SK-MEL-5 (cell line): ENCODE measurements at regions not wholly inside any gene's neighbourhood (a gene's known extent, or its start where the extent isn't known, plus 50 kb on each side); places are given as distances from the start of the nearest gene placed in this dataset.

Source experiments
- DNase-seq: peaks from one replicate; pipeline ENCODE4 v3.0.0-alpha.2; 2016; ENCODE audit warnings: low read depth, low spot score
- in situ Hi-C: cut with HindIII; loops from 2 replicates; pipeline ENCODE4 v1.10.0; 2016; ENCODE audit warnings: low sequenced_read_pairs, high pct_unique_total_duplicates, low pct_unique_long_range_greater_than_20kb

DNA sequence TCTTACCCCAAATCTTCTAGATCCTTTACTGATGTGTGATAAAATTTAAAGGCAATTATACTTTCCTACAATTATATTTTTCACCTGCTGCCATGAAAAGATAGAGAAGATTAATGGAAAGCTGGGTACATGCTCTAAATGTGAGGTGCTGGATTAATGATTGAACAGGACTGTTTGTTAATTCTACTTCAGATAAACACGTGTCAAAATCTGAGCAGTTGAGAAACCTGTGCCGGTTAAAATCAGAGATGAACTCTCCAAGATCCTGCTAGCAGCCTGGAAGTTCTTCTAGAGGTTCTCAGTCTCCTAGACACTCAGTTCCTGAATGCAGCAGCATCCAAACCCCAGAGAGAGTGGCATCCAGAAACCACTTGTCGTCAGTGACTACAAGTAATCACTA, 69.2 kb downstream of the INHBA start:
- no peak for DNase-seq
- in situ Hi-C loops, result no loop called here

DNA sequence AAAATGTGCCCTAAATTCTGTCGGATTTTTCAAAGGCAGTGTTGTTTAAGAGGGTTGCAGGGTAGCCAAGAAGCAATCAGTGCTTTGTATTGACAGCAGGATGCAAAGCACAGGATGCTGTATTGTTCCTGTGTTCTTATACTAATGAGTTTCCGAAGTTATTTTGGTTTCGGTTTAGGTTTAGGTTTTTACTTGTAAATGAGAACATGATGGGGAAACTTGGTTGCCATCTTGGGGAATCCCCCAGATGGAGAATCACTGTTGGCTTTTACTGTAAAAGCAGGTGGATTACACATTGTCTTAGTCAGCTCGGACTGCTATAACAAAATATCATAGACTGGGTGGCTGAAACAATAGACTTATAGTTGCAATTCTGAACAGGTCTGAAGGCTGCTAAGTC, 72.1 kb downstream of the INHBA start:
- in situ Hi-C loops, result no loop called here
- no peak for DNase-seq

DNA sequence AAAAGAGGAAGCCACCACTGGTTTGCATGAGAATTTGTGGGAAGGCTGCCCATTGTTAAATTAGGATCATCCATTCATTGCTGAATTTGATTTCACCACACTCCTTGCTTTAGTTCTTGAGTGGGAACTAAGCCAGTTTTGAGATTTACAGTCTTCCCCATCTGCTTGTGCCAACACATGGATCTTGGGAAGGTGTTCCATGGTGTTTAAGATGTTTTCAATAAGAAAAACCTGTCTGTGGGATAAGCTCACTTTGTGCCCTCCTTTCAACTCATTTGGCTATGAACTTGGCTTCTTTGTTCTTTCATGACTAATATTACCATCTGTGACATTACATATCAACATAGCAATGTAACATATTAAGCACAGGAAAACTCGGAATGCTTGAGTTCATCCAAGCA, 73.2 kb downstream of the INHBA start:
- in situ Hi-C loops, result no loop called here
- no peak for DNase-seq

DNA sequence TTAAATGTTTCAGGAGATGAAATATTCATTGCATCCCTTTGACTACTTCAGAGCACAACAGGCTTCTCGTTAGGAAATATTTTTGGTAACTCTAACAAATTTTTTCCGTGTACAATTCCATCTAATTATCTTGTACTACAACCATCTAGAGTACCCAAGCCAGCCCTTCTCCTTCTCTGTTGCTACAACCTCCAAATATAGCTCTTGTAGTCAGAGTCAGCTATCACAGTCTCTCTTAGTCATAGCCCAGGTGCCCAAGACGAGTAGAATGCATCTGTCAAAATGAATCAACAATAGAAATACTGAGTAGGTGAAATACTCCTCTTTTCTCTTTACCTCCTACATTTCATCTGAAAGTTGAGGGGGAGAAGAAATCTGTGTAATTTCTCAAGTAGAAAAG, 74.0 kb downstream of the INHBA start:
- in situ Hi-C loops, result no loop called here
- DNase-seq, result no peak

DNA sequence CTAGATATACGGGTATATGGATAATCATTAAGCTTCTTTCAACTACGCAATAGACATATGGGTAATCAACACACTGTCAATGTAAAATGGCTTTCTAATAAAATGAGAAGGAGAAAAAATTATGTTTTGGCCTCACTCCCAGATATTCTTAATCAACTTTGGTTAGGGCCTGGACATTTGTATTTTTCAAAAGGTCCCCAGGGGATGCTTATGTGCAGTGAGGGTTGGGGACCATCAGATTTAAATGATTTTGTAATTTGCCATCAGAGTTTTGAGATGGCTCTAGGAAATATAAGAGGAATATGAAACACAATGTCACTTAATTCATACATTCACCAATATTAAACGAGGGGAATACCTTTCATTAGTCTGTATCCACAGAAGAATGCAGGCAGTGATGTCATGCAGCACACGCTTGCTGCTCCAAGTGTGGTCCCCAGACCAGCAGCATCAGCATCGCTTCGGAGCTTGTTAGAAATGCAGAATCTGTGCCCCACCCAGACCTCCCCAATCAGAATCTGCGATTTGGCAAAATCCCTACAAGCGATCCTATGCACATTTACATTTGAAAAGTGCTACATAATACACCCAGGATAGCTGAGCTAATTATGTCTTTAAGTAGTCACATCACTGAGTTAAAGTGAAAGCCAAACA, 75.1 kb downstream of the INHBA start:
- DNase-seq, result no peak
- in situ Hi-C loops, result no loop called here

DNA sequence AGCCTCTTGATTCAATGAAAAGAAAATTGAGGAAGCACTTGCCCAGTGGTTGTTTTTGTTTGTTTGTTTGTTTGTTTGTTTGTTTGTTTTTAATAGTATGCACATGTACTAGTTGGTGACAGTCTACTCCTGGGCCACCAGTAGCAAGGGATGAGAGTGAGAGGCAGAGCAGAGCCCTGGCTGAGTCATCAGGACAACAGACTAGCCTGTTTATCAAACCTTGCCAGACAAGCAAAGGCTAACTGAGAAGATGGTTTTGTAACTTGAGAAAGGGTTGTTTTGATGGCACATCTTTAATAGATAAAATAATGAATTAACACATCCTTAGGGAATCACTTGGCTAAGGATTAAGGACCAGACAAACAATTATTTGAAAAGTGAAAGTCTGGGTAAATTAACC, 78.1 kb downstream of the INHBA start:
- no peak for DNase-seq
- in situ Hi-C loops, result no loop called here

DNA sequence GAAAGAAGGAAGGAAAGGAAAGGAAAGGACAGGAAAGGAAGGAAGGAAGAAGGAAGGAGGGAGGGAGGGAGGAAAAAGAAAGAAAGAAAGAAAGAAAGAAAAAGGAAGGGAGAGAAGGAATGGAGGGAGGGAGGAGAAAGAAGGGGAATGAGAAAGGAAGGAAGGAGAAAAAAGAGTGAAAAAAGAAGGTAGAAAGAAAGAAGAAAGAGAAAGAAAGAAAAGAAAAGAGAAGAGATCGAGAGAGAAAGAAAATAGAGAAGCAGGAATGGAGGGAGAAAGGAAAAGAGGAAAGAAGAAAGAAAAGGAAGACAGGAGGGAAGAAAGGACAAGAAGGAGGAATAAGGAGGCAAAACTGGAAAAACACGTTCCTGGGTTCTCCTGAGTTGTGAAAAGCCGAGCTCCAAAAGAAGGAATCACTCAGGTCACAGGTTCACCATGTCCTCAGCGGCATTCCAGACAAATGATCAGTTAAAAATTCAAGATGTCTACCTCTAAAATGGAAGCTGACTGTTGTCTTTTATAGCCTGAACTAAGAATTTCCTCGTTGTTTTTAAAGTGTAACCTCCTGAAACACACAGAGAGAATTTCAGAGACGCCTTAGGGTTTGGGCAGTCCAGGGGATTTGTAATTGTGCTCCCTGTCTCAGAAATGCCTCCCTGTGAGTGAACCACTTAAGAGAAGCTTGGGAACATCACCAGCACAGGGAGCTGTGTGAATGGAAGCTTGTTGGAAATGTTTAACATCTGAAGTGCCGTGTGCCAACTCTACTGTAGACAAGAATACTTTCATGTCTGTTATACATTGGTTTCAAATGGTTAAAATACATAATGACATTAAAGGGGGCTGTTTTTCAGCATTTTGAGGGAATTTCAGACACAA, 80.7 kb downstream of the INHBA start:
- in situ Hi-C loops, result no loop called here
- no peak for DNase-seq

DNA sequence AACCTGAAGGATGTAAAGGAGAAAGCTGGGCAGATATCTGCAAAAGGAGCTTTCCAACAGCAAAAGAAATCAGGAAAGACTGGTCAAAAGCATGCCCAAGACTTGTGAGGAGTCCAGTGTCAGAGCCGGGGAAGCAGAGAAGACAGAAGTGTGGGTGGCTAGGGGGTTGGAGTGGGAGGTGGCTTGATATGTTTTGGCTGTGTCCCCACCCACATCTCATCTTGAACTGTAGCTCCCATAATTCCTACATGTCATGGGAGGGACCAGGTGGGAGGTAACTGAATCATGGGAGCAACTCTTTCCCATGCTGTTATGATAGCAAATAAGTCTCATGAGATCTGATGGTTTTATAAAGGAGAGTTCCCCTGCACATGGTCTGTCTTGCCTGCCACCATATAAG, 84.9 kb downstream of the INHBA start:
- no peak for DNase-seq
- in situ Hi-C loops, result no loop called here

DNA sequence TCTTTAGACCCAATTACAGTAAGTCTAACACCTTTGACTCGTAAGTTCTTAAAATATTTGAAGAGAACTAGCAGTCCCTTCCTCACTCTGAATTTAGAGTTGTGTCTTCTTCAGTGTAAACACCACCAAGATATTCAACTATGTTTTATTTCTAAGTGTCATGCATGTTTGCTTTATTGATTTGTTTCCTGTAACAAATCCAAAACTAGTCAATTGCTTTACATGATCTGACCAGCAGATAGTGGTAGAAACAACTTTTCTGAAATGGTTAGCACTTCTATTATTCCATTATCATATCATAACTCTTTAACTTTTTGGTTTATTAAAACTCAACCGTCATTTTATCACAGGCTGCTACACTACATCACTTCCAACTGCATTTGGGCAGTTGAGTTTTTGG, 90.1 kb downstream of the INHBA start:
- no peak for DNase-seq
- in situ Hi-C loops, result no loop called here

DNA sequence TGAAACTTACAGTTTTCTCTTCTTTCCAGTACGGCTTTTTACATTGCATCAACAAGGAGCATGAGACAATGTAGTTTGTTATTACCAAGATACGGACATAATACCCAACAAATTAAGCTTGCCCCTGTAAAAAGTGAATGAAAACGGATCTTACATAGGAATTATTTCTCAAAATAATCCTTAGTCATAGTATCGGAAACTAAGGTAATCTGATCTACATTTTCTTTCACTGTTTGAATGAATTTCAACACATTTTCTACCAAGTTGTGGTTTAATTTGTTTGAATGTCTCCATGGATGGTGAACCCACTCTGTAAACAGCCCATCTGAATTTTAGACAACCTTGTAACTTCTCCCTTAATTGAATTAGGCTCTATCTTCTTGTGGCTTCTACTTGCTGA, 90.5 kb downstream of the INHBA start:
- DNase-seq, result no peak
- in situ Hi-C loops, result no loop called here

DNA sequence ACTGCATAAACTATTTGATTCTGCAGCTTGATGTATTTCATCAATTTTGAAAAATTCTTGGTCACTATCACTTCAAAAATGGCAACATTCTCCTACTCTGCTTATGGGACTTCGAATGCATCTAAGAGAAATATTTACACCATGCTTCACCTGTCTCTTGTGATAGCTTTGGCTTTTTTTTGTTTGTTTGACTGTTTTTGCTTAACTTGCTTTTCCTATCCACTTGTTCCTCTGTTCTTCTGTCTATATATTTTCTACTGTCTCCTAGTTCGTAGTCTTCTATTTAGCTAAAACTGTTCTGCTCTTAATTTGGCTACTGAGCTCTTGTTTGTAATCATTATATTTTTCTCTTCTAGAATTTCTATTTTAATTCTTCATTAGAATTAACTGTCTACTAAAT, 94.4 kb downstream of the INHBA start:
- in situ Hi-C loops, result no loop called here
- DNase-seq, result no peak

DNA sequence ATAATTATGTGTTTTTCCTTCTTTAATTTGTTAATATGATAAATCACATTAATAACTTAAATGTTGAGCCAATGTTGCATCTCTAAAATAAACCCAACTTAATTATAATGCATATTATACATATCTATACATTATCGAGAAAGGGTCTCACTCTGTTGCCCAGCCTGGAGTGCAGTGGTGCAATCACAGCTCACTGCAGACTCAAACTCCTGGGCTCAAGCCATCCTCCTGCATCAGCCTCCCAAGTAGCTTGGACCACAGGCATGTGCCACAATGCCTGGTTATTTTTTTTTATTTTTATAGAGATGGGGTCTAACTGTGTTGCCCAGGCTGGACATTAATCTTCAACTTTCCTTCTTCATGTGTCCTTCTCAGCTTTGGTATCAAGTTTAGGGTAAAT, 98.9 kb downstream of the INHBA start:
- in situ Hi-C loops, result no loop called here
- DNase-seq, result no peak

DNA sequence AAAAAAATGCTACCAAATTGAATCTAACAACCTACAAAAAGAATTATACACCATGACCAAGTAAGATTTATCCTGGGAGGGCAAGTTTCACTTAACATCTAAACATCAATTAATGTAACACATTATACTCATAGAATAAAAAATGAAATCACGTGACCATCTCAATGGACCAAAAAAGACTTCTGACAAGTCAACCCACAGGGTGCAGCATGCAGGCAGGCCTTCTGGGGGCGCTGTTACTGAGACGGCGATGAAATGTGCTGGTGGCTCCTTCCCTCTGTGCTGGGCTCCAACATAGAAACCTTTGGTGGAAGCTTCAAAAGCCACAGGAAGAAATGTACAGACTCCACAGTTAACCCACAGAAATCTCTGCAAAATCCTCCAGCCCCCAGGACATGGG, 103.1 kb downstream of the INHBA start:
- peak; percentile 38 for DNase-seq

DNA sequence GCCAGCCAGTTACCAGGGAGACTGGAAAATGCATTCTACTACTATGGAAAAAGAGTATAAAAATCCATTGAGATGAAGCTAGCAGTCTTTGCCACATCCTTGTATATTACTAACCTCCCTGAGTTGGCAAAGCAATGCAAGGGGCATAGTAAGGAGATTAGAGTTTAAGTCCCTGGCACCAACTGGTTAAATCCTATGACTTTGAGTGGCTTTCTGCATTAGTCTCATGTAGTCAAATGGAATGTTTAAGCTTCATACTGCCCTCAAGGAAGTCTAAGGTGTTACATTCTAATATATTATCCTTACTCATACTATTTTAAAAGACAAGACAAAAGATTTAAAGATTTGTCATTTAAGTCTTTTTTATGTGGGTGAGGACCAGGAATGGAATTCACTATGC, 110.1 kb downstream of the INHBA start:
- in situ Hi-C loops, result no loop called here
- no peak for DNase-seq

More for the DNA sequence above, 103.1 kb downstream of the INHBA start:
- in situ Hi-C loops, result no loop called here

DNA sequence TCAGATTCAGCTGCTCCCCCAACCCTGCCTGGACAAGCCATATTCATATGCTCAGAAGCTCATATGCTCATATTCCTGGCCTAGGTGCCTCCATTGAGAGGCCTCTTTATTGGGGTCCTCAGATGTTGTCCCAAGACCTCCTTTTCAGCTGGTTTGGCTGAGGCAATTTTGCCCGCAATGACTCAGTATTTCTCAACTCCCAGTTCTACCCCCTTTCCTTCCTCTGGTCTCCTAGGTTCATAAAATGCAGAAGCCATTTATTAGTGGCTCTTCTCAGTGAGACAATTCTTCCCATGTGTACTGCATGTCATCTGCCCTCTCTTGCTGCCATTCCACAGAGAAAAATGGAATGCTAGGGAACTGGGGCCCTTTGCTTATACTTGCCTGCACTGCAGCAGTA, 110.7 kb downstream of the INHBA start:
- no peak for DNase-seq
- in situ Hi-C loops, result no loop called here

DNA sequence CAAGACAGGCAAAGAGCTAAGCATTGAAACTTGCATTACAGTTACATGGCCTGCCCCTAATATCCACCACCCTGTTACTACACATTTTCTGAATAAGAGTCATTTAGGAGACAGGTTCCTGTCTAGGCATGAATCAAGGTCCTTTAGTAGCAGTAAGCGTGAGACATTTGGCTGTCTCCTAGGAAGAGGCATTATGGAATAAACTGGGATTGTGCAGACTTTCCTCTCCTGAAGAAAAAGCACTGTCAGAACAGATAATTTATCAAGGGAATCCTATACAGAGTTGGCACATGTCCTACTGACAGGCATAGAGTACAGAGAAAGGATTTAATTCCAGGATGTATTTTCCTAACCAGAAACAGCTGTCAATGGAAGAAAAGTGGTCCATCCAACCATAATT, 111.9 kb downstream of the INHBA start:
- in situ Hi-C loops, result no loop called here
- DNase-seq, result no peak

DNA sequence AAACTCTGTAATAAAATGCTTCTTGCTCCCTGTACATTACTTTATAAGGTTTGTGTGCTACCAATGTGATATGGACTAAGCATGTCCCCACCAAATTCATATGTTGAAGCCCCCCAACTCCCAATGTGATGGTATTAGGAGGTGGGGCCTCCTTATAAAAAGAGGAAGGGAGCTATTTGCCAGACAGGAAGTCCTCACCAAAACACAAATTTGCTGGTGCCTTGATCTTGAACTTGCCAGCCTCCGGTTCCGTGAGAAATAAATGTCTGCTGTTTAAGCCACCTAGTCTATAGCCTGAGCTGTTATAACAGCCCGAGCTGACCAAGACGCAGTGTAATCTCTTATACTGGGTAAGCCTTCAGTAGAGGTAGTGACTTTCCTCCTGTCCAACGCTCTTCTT, 114.5 kb downstream of the INHBA start:
- DNase-seq, result no peak

DNA sequence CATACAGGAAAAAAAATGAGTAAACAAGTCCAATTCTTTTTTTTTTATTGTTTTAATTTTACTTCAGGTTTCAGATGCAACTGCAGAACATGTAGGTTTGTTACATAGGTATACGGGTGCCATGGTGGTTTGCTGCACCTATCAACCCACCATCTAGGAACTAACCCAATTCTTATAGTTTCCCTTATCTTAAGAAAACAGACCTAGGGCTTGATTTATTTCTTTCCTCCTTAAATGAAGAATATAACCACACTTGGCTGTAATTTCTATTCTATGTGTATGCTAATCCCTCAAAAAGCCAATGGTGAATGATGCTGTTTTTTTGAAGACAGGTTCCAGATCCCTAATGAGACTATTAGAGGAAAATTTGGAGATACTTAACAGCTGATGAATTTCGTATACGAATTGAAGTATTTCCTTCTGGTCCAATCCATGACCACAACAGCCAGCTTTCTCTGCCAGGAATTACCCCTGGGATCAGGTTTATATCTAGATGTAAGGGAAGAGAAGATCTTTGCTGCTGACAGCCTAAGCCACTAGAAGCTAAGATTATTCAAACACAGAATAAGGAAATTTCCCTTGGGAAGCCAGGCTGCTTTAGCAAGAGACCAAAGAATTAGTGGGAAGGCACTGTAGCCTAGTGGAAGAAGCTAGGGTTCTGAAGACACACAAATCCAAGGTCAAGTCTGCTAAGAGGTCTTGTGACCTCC, 115.8 kb downstream of the INHBA start:
- in situ Hi-C loops, result no loop called here
- no peak for DNase-seq

More for the DNA sequence above, 114.5 kb downstream of the INHBA start:
- in situ Hi-C loops, result no loop called here

DNA sequence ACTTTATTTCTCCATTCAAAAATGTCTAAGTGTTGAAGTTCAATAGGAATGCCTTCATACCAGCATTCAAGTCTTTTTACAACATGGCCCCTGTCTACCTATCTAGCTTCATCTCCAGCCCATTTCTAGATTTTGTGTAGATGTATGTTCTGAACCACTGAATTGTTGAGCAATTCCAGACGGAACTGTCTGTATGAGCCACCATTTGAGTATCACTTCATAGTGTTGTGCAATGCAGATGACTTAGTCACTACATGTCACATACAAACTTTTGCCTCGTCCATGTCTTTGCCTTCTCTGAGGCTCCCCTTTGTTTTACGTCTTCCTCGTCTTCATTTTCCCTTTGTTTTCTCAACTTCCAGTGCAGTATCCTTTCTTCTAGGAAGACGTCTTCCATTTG, 118.1 kb downstream of the INHBA start:
- in situ Hi-C loops, result no loop called here
- no peak for DNase-seq
